PC-9 (cell line): ENCODE measurements at regions not wholly inside any gene's neighbourhood (a gene's known extent, or its start where the extent isn't known, plus 50 kb on each side); places are given as distances from the start of the nearest gene placed in this dataset.

ENCODE experiments used
- BruUV-seq: library from RNA; stranded (reverse); fragments of 400-500 nt; replicated peaks from 2 replicates; lab custom pipeline; 2021; lab: Mats Ljungman, UMichigan
- CTCF ChIA-PET: fragments of 300-600 bp; sonication (Branson Sonifier 250); formaldehyde crosslinking; loops from one replicate; lab custom pipeline; 2022; ENCODE audit warnings: antibody characterized with exemption; lab: Charles Lee
- POLR2A ChIA-PET: fragments of 300-600 bp; sonication (Branson Sonifier 250); formaldehyde crosslinking; loops from one replicate; lab custom pipeline; 2022; ENCODE audit warnings: antibody characterized with exemption; ENCODE audit not compliant: unreplicated experiment; lab: Charles Lee
- DNase-seq, 2 experiments: peaks; one replicate each; pipeline versions ENCODE4 v3.0.0 to v3.0.0-alpha.2; 2015 to 2022; ENCODE audit warnings: mixed read lengths in 1 of 2
- H2AFZ ChIP-seq: fragments of 200-600 bp; sonication (generic); 2 replicates; pipeline ENCODE4 v1.8.1; 2017; ENCODE audit warnings: antibody characterized with exemption
- H3F3A ChIP-seq: fragments of 200-600 bp; sonication (generic); 2 replicates; pipeline ENCODE4 v1.8.1; 2017; ENCODE audit warnings: antibody characterized with exemption, mild to moderate bottlenecking, low read depth; ENCODE audit not compliant: insufficient read depth
- H3K27ac ChIP-seq: fragments of 200-600 bp; sonication (generic); 2 replicates; pipeline ENCODE4 v1.6.1; 2016; ENCODE audit warnings: mixed run types
- H3K27me3 ChIP-seq: fragments of 200-600 bp; sonication (generic); 2 replicates; pipeline ENCODE4 v1.6.1; 2016; ENCODE audit warnings: low read depth, mixed run types; ENCODE audit not compliant: insufficient read depth
- H3K36me3 ChIP-seq: fragments of 200-600 bp; sonication (generic); 2 replicates; pipeline ENCODE4 v1.6.1; 2016; ENCODE audit warnings: low read depth, mixed run types
- H3K4me1 ChIP-seq: fragments of 200-600 bp; sonication (generic); replicated peaks from 2 replicates; pipeline ENCODE4 v1.6.1; 2016; ENCODE audit warnings: mixed run types; ENCODE audit not compliant: insufficient read depth
- H3K4me2 ChIP-seq: fragments of 200-600 bp; sonication (generic); 2 replicates; pipeline ENCODE4 v1.6.1; 2017; ENCODE audit warnings: mixed run types
- H3K4me3 ChIP-seq: fragments of 200-600 bp; sonication (generic); 2 replicates; pipeline ENCODE4 v1.6.1; 2016; ENCODE audit warnings: mixed run types
- H3K79me2 ChIP-seq: fragments of 200-600 bp; sonication (generic); 2 replicates; pipeline ENCODE4 v1.6.1; 2017; ENCODE audit warnings: low read depth, mixed run types
- H3K9me2 ChIP-seq: fragments of 200-600 bp; sonication (generic); 2 replicates; pipeline ENCODE4 v1.8.1; 2017; ENCODE audit warnings: mild to moderate bottlenecking; ENCODE audit not compliant: insufficient read depth
- H3K9me3 ChIP-seq: fragments of 200-600 bp; sonication (generic); 2 replicates; pipeline ENCODE4 v1.8.1; 2016; ENCODE audit warnings: low read depth; ENCODE audit not compliant: insufficient read depth
- H4K20me1 ChIP-seq: fragments of 200-600 bp; sonication (generic); 2 replicates; pipeline ENCODE4 v1.8.1; 2017; ENCODE audit not compliant: insufficient read depth
- EZH2 ChIP-seq: fragments of 200-600 bp; sonication (generic); IDR thresholded peaks from 2 replicates; pipeline ENCODE4 v1.8.0; 2017; ENCODE audit warnings: antibody characterized with exemption, low read depth
- intact Hi-C: fragments of 100-400 bp; cut with micrococcal nuclease; formaldehyde crosslinking; loops from one replicate; pipeline ENCODE4 v1.10.0; 2022; ENCODE audit not compliant: unreplicated experiment
- TF ChIP-seq, protein P1 (sequence below): fragments of 200-600 bp; sonication (generic); conservative IDR thresholded peaks from 2 replicates; pipeline ENCODE4 v1.6.1; 2017; ENCODE audit warnings: mixed run types, antibody characterized with exemption, mild to moderate bottlenecking, moderate library complexity

DNA sequence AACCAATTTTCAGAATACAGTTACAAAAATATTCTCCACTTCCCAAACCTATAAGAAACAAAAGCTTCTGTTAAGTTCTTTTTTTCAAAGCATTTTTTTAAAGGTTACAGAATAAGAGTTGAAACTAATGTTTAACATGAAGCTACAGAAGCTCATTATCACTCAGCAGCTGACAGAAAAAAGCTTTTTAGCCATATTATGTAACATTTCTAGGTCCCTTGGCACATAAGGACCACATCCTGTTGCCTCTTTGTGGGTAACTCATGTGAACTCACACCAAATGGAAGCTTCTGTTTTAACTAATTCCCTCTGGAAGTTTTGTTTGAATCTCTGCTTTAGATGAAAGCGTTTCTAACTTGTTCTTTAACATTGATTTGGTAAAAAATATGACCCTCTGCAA, 242.5 kb upstream of the TMPRSS15 start:
- BruUV-seq = no TSS peak
- ChIA-PET CTCF (no interaction called here), POLR2A (no interaction called here)
- no peak overlapping the region for H3K4me2 ChIP-seq
- TF ChIP-seq, protein P1, sequence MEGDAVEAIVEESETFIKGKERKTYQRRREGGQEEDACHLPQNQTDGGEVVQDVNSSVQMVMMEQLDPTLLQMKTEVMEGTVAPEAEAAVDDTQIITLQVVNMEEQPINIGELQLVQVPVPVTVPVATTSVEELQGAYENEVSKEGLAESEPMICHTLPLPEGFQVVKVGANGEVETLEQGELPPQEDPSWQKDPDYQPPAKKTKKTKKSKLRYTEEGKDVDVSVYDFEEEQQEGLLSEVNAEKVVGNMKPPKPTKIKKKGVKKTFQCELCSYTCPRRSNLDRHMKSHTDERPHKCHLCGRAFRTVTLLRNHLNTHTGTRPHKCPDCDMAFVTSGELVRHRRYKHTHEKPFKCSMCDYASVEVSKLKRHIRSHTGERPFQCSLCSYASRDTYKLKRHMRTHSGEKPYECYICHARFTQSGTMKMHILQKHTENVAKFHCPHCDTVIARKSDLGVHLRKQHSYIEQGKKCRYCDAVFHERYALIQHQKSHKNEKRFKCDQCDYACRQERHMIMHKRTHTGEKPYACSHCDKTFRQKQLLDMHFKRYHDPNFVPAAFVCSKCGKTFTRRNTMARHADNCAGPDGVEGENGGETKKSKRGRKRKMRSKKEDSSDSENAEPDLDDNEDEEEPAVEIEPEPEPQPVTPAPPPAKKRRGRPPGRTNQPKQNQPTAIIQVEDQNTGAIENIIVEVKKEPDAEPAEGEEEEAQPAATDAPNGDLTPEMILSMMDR = no peak
- TF ChIP-seq EZH2 = no peak
- H3K27me3 ChIP-seq = no peaks in the 10 kb centered on the region
- DNase-seq = no peak
- H4K20me1 ChIP-seq = no peaks in the 10 kb centered on the region
- no peaks in the 10 kb centered on the region for H3K9me3 ChIP-seq
- H3F3A ChIP-seq = no peaks in the 10 kb centered on the region
- H3K36me3 ChIP-seq = no peaks in the 10 kb centered on the region
- intact Hi-C loops = no loop called here
- H2AFZ ChIP-seq = no peak overlapping the region
- no peak overlapping the region for H3K4me3 ChIP-seq
- no peaks in the 10 kb centered on the region for H3K79me2 ChIP-seq
- H3K27ac ChIP-seq = no peak overlapping the region
- no peaks in the 10 kb centered on the region for H3K4me1 ChIP-seq
- H3K9me2 ChIP-seq = no peaks in the 10 kb centered on the region

DNA sequence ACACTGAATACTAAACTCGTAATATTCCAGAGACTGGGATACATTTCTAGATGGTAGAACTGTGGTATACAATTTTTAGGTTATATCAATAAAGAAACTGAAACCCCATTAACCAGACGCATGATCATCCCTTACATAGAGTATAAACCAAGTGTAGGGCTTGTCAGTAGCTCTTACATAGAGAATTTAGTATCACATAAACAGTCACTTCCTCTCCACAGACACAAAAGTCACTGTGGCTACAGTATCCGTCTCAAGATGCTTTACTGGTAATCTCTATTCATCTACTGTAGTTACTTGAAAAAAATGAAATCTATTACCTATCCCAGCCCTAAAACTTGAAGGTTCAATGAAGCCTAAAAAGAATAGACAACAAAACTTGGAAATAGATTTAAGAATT, 252.3 kb upstream of the TMPRSS15 start:
- Histone ChIP-seq H3K79me2 (no peaks in the 10 kb centered on the region), H3F3A (no peaks in the 10 kb centered on the region), H3K9me3 (no peaks in the 10 kb centered on the region), H3K27ac (no peak overlapping the region), H4K20me1 (no peaks in the 10 kb centered on the region), H3K4me3 (no peak overlapping the region), H3K4me1 (no peaks in the 10 kb centered on the region), H3K4me2 (no peak overlapping the region), H3K9me2 (no peaks in the 10 kb centered on the region), H3K36me3 (no peaks in the 10 kb centered on the region), H2AFZ (no peak overlapping the region), H3K27me3 (no peaks in the 10 kb centered on the region)
- BruUV-seq = no TSS peak
- ChIA-PET CTCF (no interaction called here), POLR2A (no interaction called here)
- TF ChIP-seq, protein P1 = no peak
- no peak for TF ChIP-seq EZH2
- DNase-seq = no peak
- intact Hi-C loops = no loop called here

DNA sequence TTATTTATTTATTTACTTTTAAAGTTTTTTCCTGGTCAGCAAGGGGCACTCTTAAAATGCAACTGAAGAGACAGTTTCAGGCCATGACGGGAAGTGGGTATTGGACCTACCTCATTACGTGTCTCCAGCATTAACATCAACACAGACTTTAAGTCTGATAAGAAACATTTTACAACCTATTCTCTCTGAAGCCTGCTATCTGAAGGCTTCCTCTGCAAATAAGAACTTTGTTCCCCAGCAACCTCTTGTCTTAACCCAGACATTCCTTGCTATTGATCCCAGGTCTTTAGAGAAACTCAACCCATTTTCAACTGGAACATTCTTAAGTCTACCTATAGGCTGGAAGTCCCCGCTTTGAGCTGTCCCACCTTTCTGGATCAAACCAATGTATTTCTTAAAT, 258.3 kb upstream of the TMPRSS15 start:
- CTCF ChIA-PET = no interaction called here
- Histone ChIP-seq H2AFZ (no peak overlapping the region), H3K9me2 (no peaks in the 10 kb centered on the region), H3K4me2 (no peak overlapping the region), H3K79me2 (no peaks in the 10 kb centered on the region), H3F3A (no peaks in the 10 kb centered on the region), H4K20me1 (no peaks in the 10 kb centered on the region), H3K36me3 (no peaks in the 10 kb centered on the region), H3K27ac (no peak overlapping the region), H3K9me3 (no peaks in the 10 kb centered on the region), H3K4me3 (no peak overlapping the region), H3K27me3 (no peaks in the 10 kb centered on the region), H3K4me1 (no peaks in the 10 kb centered on the region)
- intact Hi-C loops = no loop called here
- DNase-seq = no peak
- POLR2A ChIA-PET = no interaction called here
- TF ChIP-seq, protein P1 = no peak
- TF ChIP-seq EZH2 = no peak
- no TSS peak for BruUV-seq
